Vagina (tissue), 2 donors: ENCODE measurements at regions not wholly inside any gene's neighbourhood (a gene's known extent, or its start where the extent isn't known, plus 50 kb on each side); places are given as distances from the start of the nearest gene placed in this dataset.

Experiments used
- DNase-seq, 2 donors: peaks; one replicate each; pipeline ENCODE4 v3.0.0-alpha.2; 2017; ENCODE audit errors: extremely low spot score in 2 of 2
- H3K27ac ChIP-seq: fragments of 200-600 bp; sonication (generic); one replicate; pipeline ENCODE4 v1.5.1; 2019
- H3K27me3 ChIP-seq: fragments of 200-600 bp; sonication (generic); one replicate; pipeline ENCODE4 v1.5.1; 2019
- H3K36me3 ChIP-seq, 2 donors: fragments of 200-600 bp; sonication (generic); one replicate each; pipeline ENCODE4 v1.5.1; 2017 to 2019
- H3K4me1 ChIP-seq: fragments of 200-600 bp; sonication (generic); one replicate; pipeline ENCODE4 v1.5.1; 2019
- H3K4me3 ChIP-seq, 2 donors: fragments of 200-600 bp; sonication (generic); 1 replicate in 1 of 2; 2 replicates in 1 of 2; pipeline ENCODE4 v1.5.1; 2016 to 2019
- H3K9me3 ChIP-seq: fragments of 200-600 bp; sonication (generic); one replicate; pipeline ENCODE4 v1.5.1; 2019
- POLR2A ChIP-seq, 2 donors: fragments of 450-650 bp; IDR thresholded peaks; one replicate each; pipeline ENCODE4 v1.6.1; 2017; ENCODE audit warnings: antibody characterized with exemption in 2 of 2, mild to moderate bottlenecking in 2 of 2, moderate library complexity in 2 of 2
- POLR2AphosphoS5 ChIP-seq, 2 donors: sonication (generic); formaldehyde crosslinking; IDR thresholded peaks; one replicate each; pipeline ENCODE4 v1.9.0; 2017; ENCODE audit warnings: antibody characterized with exemption in 2 of 2, mild to moderate bottlenecking in 2 of 2, low read depth in 1 of 2; ENCODE audit not compliant: insufficient read depth in 1 of 2
- intact Hi-C: fragments of 100-400 bp; cut with DNase I; formaldehyde crosslinking; loops from one replicate; pipeline ENCODE4 v1.15.1; 2023
- TF ChIP-seq, protein P1 (sequence below), 3 experiments: fragments of 450-650 bp in 2 of 3; fragments of 200-600 bp in 1 of 3; sonication (generic) in 1 of 3; IDR thresholded peaks; one replicate each; pipeline ENCODE4 v1.5.1; 2017 to 2019; ENCODE audit warnings: antibody characterized with exemption in 3 of 3, mild to moderate bottlenecking in 2 of 3, moderate library complexity in 2 of 3

DNA sequence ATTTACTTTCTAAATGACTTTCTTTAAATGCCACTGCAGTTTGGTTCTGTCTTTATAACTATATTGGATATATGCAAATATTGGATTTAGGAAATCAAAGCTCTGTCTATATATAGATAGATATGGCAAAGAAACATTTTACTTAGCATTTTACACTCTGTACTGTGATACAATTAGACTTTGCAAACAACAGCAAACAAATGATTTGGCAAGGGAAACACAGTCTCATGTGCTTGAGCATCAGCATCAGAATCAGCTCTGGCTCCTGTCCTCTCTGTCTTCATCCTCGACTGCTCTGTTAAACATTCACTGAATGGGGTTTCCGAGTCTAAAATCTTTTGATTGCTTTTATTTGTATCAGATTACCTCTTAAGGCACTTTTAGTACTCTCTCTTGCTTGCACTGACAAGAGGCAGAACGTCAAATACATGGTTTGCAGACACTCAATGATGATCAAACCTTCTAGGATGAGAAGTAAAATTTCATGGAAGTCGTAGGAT, 176.8 kb upstream of the LRP1B start:
- no peaks in the 10 kb centered on the region for H3K4me1 ChIP-seq
- no peaks in the 10 kb centered on the region for H3K27me3 ChIP-seq
- H3K4me3 ChIP-seq: no peak overlapping the region
- H3K36me3 ChIP-seq: no peaks in the 10 kb centered on the region
- H3K27ac ChIP-seq: no peak overlapping the region
- DNase-seq: no peak
- TF ChIP-seq, protein P1, sequence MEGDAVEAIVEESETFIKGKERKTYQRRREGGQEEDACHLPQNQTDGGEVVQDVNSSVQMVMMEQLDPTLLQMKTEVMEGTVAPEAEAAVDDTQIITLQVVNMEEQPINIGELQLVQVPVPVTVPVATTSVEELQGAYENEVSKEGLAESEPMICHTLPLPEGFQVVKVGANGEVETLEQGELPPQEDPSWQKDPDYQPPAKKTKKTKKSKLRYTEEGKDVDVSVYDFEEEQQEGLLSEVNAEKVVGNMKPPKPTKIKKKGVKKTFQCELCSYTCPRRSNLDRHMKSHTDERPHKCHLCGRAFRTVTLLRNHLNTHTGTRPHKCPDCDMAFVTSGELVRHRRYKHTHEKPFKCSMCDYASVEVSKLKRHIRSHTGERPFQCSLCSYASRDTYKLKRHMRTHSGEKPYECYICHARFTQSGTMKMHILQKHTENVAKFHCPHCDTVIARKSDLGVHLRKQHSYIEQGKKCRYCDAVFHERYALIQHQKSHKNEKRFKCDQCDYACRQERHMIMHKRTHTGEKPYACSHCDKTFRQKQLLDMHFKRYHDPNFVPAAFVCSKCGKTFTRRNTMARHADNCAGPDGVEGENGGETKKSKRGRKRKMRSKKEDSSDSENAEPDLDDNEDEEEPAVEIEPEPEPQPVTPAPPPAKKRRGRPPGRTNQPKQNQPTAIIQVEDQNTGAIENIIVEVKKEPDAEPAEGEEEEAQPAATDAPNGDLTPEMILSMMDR (IDR thresholded peaks at IDR 0.05): no peak
- TF ChIP-seq POLR2A (IDR thresholded peaks at IDR 0.05) (no peak), POLR2AphosphoS5 (IDR thresholded peaks at IDR 0.05; ENCODE audit: insufficient read depth in 1 of 2, low read depth in 1 of 2) (no peak)
- intact Hi-C loops: no loop called here
- no peaks in the 10 kb centered on the region for H3K9me3 ChIP-seq

- intact Hi-C loops: no loop called here
- Histone ChIP-seq H3K9me3 (no peaks in the 10 kb centered on the region), H3K36me3 (no peaks in the 10 kb centered on the region), H3K4me3 (no peak overlapping the region), H3K4me1 (no peaks in the 10 kb centered on the region), H3K27me3 (no peaks in the 10 kb centered on the region), H3K27ac (no peak overlapping the region)
- DNase-seq: no peak
- TF ChIP-seq, protein P1 (IDR thresholded peaks at IDR 0.05): no peak
- TF ChIP-seq POLR2AphosphoS5 (IDR thresholded peaks at IDR 0.05; ENCODE audit: insufficient read depth in 1 of 2, low read depth in 1 of 2) (no peak), POLR2A (IDR thresholded peaks at IDR 0.05) (no peak)
Measured at GRCh38 chr2:142307086-142307485, 176.3 kb upstream of the LRP1B start.

GRCh38 chr2:142306131-142306530, 175.3 kb upstream of the LRP1B start:
- Histone ChIP-seq H3K36me3 (no peaks in the 10 kb centered on the region), H3K27ac (no peak overlapping the region), H3K27me3 (no peaks in the 10 kb centered on the region), H3K9me3 (no peaks in the 10 kb centered on the region), H3K4me1 (no peaks in the 10 kb centered on the region), H3K4me3 (no peak overlapping the region)
- intact Hi-C loops: no loop called here
- no peak for DNase-seq
- TF ChIP-seq, protein P1 (IDR thresholded peaks at IDR 0.05): no peak

GRCh38 chr2:142300517-142300916, 169.7 kb upstream of the LRP1B start:
- no peak for DNase-seq
- H3K4me3 ChIP-seq: no peak overlapping the region
- no peaks in the 10 kb centered on the region for H3K27me3 ChIP-seq
- intact Hi-C loops: no loop called here
- TF ChIP-seq POLR2A (IDR thresholded peaks at IDR 0.05): no peak
- TF ChIP-seq, protein P1 (IDR thresholded peaks at IDR 0.05): no peak
- TF ChIP-seq POLR2AphosphoS5 (IDR thresholded peaks at IDR 0.05; ENCODE audit: insufficient read depth in 1 of 2, low read depth in 1 of 2): no peak
- no peaks in the 10 kb centered on the region for H3K4me1 ChIP-seq
- no peaks in the 10 kb centered on the region for H3K36me3 ChIP-seq
- no peaks in the 10 kb centered on the region for H3K9me3 ChIP-seq
- no peak overlapping the region for H3K27ac ChIP-seq

DNA sequence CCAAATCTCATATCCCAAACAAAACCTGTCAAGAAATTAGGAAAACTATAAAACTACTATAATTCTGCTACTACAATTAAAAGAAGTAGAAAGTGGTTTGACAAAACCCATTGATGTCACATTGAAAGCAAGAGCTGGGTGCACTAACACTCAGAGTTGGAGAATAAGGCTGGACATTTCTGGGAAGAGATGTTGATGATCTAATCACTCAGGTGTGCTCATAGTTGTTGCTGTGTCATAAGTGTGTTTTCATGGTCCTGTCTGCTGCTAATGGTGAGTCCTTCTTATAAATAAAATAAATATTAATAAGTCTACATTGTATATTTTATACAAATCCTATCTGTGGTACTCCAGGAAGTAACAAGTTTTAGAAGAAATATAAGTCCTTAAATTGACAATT, 168.2 kb upstream of the LRP1B start:
- no peak for DNase-seq
- Histone ChIP-seq H3K36me3 (no peaks in the 10 kb centered on the region), H3K4me1 (no peaks in the 10 kb centered on the region), H3K27me3 (no peaks in the 10 kb centered on the region), H3K4me3 (no peak overlapping the region), H3K27ac (no peak overlapping the region), H3K9me3 (no peaks in the 10 kb centered on the region)
- TF ChIP-seq POLR2AphosphoS5 (IDR thresholded peaks at IDR 0.05; ENCODE audit: insufficient read depth in 1 of 2, low read depth in 1 of 2): no peak
- no peak for TF ChIP-seq POLR2A (IDR thresholded peaks at IDR 0.05)
- TF ChIP-seq, protein P1 (IDR thresholded peaks at IDR 0.05): no peak
- intact Hi-C loops: no loop called here
